ENCODE measurements at regions not wholly inside any gene's neighbourhood (a gene's known extent, or its start where the extent isn't known, plus 50 kb on each side); places are given as distances from the start of the nearest gene placed in this dataset.
"Not testable (repeated sequence)": the region's sequence is repeated elsewhere in the genome, so short reads cannot be mapped to it uniquely, and the experiment has no call there.

- no peak for DNase-seq
These were observed 54.3 kb upstream of the LRCH1 start for GRCh38 chr13:46498650-46499049.

- no peak for DNase-seq
These were observed 56.9 kb upstream of the LRCH1 start for GRCh38 chr13:46496086-46496485.

GRCh38 chr13:46495651-46496050 lies 57.3 kb upstream of the LRCH1 start:
- no peak for DNase-seq

- DNase-seq: no peak
These were observed 57.9 kb upstream of the LRCH1 start for GRCh38 chr13:46495066-46495465.

- peak; percentile 31 for DNase-seq
These were observed 60.0 kb upstream of the LRCH1 start for GRCh38 chr13:46492946-46493345.

GRCh38 chr13:46491641-46492040 lies 61.3 kb upstream of the LRCH1 start:
- DNase-seq: no peak

- not testable (repeated sequence) for DNase-seq
These were observed 62.3 kb upstream of the LRCH1 start for GRCh38 chr13:46490713-46491112.

GRCh38 chr13:46490129-46490528 lies 62.8 kb upstream of the LRCH1 start:
- no peak for DNase-seq

- DNase-seq: no peak
These were observed 63.4 kb upstream of the LRCH1 start for GRCh38 chr13:46489586-46490023.

- no peak for DNase-seq
These were observed 65.2 kb upstream of the LRCH1 start for GRCh38 chr13:46487748-46488147.

GRCh38 chr13:46486270-46486669 lies 66.7 kb upstream of the LRCH1 start:
- DNase-seq: no peak

- no peak for DNase-seq
These were observed 68.4 kb upstream of the LRCH1 start for GRCh38 chr13:46484561-46484960.

GRCh38 chr13:46481166-46481565 lies 71.8 kb upstream of the LRCH1 start:
- no peak for DNase-seq

- DNase-seq: no peak
These were observed 72.8 kb upstream of the LRCH1 start for GRCh38 chr13:46480131-46480530.

GRCh38 chr13:46479691-46480090 lies 73.3 kb upstream of the LRCH1 start:
- no peak for DNase-seq

GRCh38 chr13:46479283-46479682 lies 73.7 kb upstream of the LRCH1 start:
- no peak for DNase-seq

- no peak for DNase-seq
These were observed 74.3 kb upstream of the LRCH1 start for GRCh38 chr13:46478651-46479050.

GRCh38 chr13:46476174-46476573 lies 76.8 kb upstream of the LRCH1 start:
- DNase-seq: no peak

- DNase-seq: peak; percentile 23
These were observed 77.4 kb upstream of the LRCH1 start for GRCh38 chr13:46475541-46475991.

- no peak for DNase-seq
These were observed 79.2 kb upstream of the LRCH1 start for GRCh38 chr13:46473806-46474205.

- DNase-seq: no peak
These were observed 80.6 kb upstream of the LRCH1 start for GRCh38 chr13:46472384-46472783.

GRCh38 chr13:46469699-46470098 lies 82.6 kb upstream of the RUBCNL start:
- not testable (repeated sequence) for DNase-seq

GRCh38 chr13:46468570-46469463 lies 81.8 kb upstream of the RUBCNL start:
- DNase-seq: no peak

- not testable (repeated sequence) for DNase-seq
These were observed 80.6 kb upstream of the RUBCNL start for GRCh38 chr13:46467694-46468093.

- DNase-seq: not testable (repeated sequence)
These were observed 79.0 kb upstream of the RUBCNL start for GRCh38 chr13:46466074-46466473.

Data from DMS79 treated with DMSO at 0.1 percent for 48 hours (cell line).